Endothelial cell of umbilical vein (primary cell): ENCODE measurements at regions not wholly inside any gene's neighbourhood (a gene's known extent, or its start where the extent isn't known, plus 50 kb on each side); places are given as distances from the start of the nearest gene placed in this dataset.

Experiments used
- BruUV-seq: library from RNA; stranded (reverse); fragments of 400-500 nt; replicated peaks from 2 replicates; lab custom pipeline; 2021; lab: Mats Ljungman, UMichigan
- CTCF ChIA-PET: fragments of 300-600, 350-600 bp; sonication (Branson Sonifier 250); formaldehyde crosslinking; loops from one replicate; lab custom pipeline; 2021; ENCODE audit warnings: antibody characterized with exemption, inconsistent platforms; lab: Charles Lee
- POLR2A ChIA-PET: fragments of 300-600, 350-600 bp; sonication (Branson Sonifier 250); formaldehyde crosslinking; loops from one replicate; lab custom pipeline; 2021; ENCODE audit warnings: antibody characterized with exemption, inconsistent platforms; lab: Charles Lee
- DNase-seq: peaks from one replicate; pipeline ENCODE4 v3.0.0-alpha.2; 2011; ENCODE audit warnings: low read depth, low spot score
- FAIRE-seq: peaks from 2 replicates; lab custom pipeline; 2011; peaks lifted over from hg19 to GRCh38; lab: Jason Lieb, UNC
- H2AFZ ChIP-seq: 2 replicates; pipeline ENCODE4 v1.6.0; 2012; ENCODE audit warnings: low read depth, low read length, control low read depth, inconsistent platforms
- H3K27ac ChIP-seq: 2 replicates; pipeline ENCODE4 v1.5.1; 2011; ENCODE audit warnings: low read depth, mild to moderate bottlenecking, control low read depth, low read length, moderate library complexity; ENCODE audit not compliant: insufficient read depth
- H3K27me3 ChIP-seq, 2 experiments: 2 replicates each; pipeline versions ENCODE4 v1.6.0 to v1.6.1; 2011; ENCODE audit warnings: low read length in 2 of 2, mixed read lengths in 1 of 2; ENCODE audit not compliant: control insufficient read depth in 2 of 2, insufficient read depth in 2 of 2
- H3K36me3 ChIP-seq, 2 experiments: 2 replicates in 1 of 2; 3 replicates in 1 of 2; pipeline ENCODE4 v1.5.1; 2011; ENCODE audit warnings: low read length in 2 of 2, mild to moderate bottlenecking in 1 of 2, moderate library complexity in 1 of 2; ENCODE audit not compliant: control insufficient read depth in 2 of 2, insufficient read depth in 2 of 2; ENCODE audit errors: extremely low read depth in 1 of 2
- H3K4me1 ChIP-seq: 3 replicates; pipeline ENCODE4 v1.5.1; 2011; ENCODE audit warnings: mild to moderate bottlenecking, low read length; ENCODE audit not compliant: control insufficient read depth, insufficient read depth; ENCODE audit errors: extremely low read depth
- H3K4me2 ChIP-seq: 2 replicates; pipeline ENCODE4 v1.6.1; 2011; ENCODE audit warnings: low read length, control low read depth, mixed read lengths; ENCODE audit not compliant: insufficient read depth
- H3K4me3 ChIP-seq, 3 experiments: fragments of 200-600 bp in 1 of 3; sonication (generic), shearing (Covaris generic) in 1 of 3; replicated peaks in 1 of 3; 2 replicates each; pipeline ENCODE4 v1.5.1; 2011 to 2016; ENCODE audit warnings: control low read depth in 3 of 3, low read length in 3 of 3, mild to moderate bottlenecking in 2 of 3, inconsistent platforms in 1 of 3, low read depth in 1 of 3, moderate library complexity in 1 of 3; ENCODE audit not compliant: insufficient read depth in 1 of 3
- H3K79me2 ChIP-seq: 2 replicates; pipeline ENCODE4 v1.6.0; 2012; ENCODE audit warnings: low read length, inconsistent platforms; ENCODE audit not compliant: control insufficient read depth, insufficient read depth
- H3K9ac ChIP-seq: replicated peaks from 2 replicates; pipeline ENCODE3; 2011; ENCODE audit warnings: low read length, control low read depth; ENCODE audit not compliant: insufficient read depth; ENCODE audit errors: extremely low read depth
- H3K9me1 ChIP-seq: replicated peaks from 3 replicates; pipeline ENCODE4 v1.6.0; 2011; ENCODE audit warnings: mild to moderate bottlenecking, low read length; ENCODE audit not compliant: control insufficient read depth, insufficient read depth; ENCODE audit errors: extremely low read depth
- H3K9me3 ChIP-seq: replicated peaks from 2 replicates; pipeline ENCODE4 v1.5.1; 2012; ENCODE audit warnings: low read length, inconsistent platforms; ENCODE audit not compliant: control insufficient read depth, insufficient read depth
- H4K20me1 ChIP-seq: replicated peaks from 2 replicates; pipeline ENCODE3; 2011; ENCODE audit warnings: mild to moderate bottlenecking, low read length; ENCODE audit not compliant: control insufficient read depth, insufficient read depth; ENCODE audit errors: extremely low read depth
- CTCF ChIP-seq, 2 donors: IDR thresholded peaks; 1 replicate in 1 of 2; 2 replicates in 1 of 2; pipeline ENCODE4 v1.5.1; 2011; ENCODE audit warnings: low read length in 2 of 2, mild to moderate bottlenecking in 2 of 2, moderate library complexity in 2 of 2, control low read depth in 1 of 2, inconsistent platforms in 1 of 2, low read depth in 1 of 2; ENCODE audit not compliant: insufficient read depth in 1 of 2; ENCODE audit errors: extremely low read depth in 1 of 2
- EZH2 ChIP-seq: IDR thresholded peaks from 2 replicates; pipeline ENCODE4 v1.6.1; 2012; ENCODE audit warnings: borderline replicate concordance, low read depth, mild to moderate bottlenecking, moderate library complexity, low read length, inconsistent platforms; ENCODE audit not compliant: severe bottlenecking
- FOS ChIP-seq: IDR thresholded peaks from 2 replicates; pipeline ENCODE4 v1.6.1; 2011; ENCODE audit warnings: mild to moderate bottlenecking, low read length, moderate library complexity, borderline replicate concordance; ENCODE audit not compliant: insufficient read depth
- GATA2 ChIP-seq: IDR thresholded peaks from 2 replicates; pipeline ENCODE4 v1.7.0; 2011; ENCODE audit warnings: low read depth, mild to moderate bottlenecking, moderate library complexity, mixed read lengths, low read length; ENCODE audit not compliant: insufficient read length, insufficient read depth
- JUN ChIP-seq: IDR thresholded peaks from 2 replicates; pipeline ENCODE4 v1.6.1; 2011; ENCODE audit warnings: borderline replicate concordance, low read depth; ENCODE audit not compliant: insufficient read length, insufficient read depth
- MAX ChIP-seq: IDR thresholded peaks from 2 replicates; pipeline ENCODE4 v1.6.1; 2011; ENCODE audit not compliant: insufficient read depth, insufficient read length
- MYC ChIP-seq: IDR thresholded peaks from one replicate; pipeline ENCODE4 v1.6.1; 2011; ENCODE audit warnings: mild to moderate bottlenecking, low read depth, low read length
- POLR2A ChIP-seq: IDR thresholded peaks from 2 replicates; pipeline ENCODE4 v1.6.1; 2012; ENCODE audit warnings: low read depth, mild to moderate bottlenecking, control low read depth, low read length
- POLR2AphosphoS5 ChIP-seq: IDR thresholded peaks from 2 replicates; pipeline ENCODE4 v1.6.1; 2012; ENCODE audit warnings: low read depth, mild to moderate bottlenecking, control low read depth, low read length, moderate library complexity; ENCODE audit not compliant: insufficient read depth
- dilution Hi-C: fragments of 300-500 bp; cut with MboI; formaldehyde crosslinking; loops from one replicate; pipeline ENCODE4 v1.15.0; 2019; ENCODE audit warnings: low sequenced_read_pairs; ENCODE audit not compliant: extremely low pct_ligation_motif_present
- intact Hi-C: fragments of 100-400 bp; cut with micrococcal nuclease; formaldehyde crosslinking; loops from one replicate; pipeline ENCODE4 v1.10.0; 2022

- TF ChIP-seq MAX (no peak), FOS (no peak), POLR2AphosphoS5 (no peak), MYC (no peak), POLR2A (no peak), CTCF (IDR thresholded peaks at IDR 0.05; ENCODE audit: extremely low read depth in 1 of 2, insufficient read depth in 1 of 2, low read depth in 1 of 2, low read length in 2 of 2) (no peak), JUN (no peak), GATA2 (no peak), EZH2 (no peak)
- H3K36me3 ChIP-seq, result no peaks in the 10 kb centered on the region
- no peak overlapping the region for H2AFZ ChIP-seq
- no peak overlapping the region for H3K4me3 ChIP-seq
- ChIA-PET POLR2A (no interaction called here), CTCF (no interaction called here)
- no peaks in the 10 kb centered on the region for H3K79me2 ChIP-seq
- no peak overlapping the region for H3K9ac ChIP-seq
- dilution Hi-C loops, result no loop called here
- no peaks in the 10 kb centered on the region for H3K4me1 ChIP-seq
- H3K9me3 ChIP-seq, result peaks cover 5% of the 10 kb centered on the region
- H4K20me1 ChIP-seq, result no peaks in the 10 kb centered on the region
- H3K9me1 ChIP-seq, result no peaks in the 10 kb centered on the region
- BruUV-seq, result no TSS peak
- H3K27ac ChIP-seq, result no peak overlapping the region
- FAIRE-seq, result no peak
- no peak overlapping the region for H3K4me2 ChIP-seq
- H3K27me3 ChIP-seq, result no peaks in the 10 kb centered on the region
- intact Hi-C loops, result no loop called here
- no peak for DNase-seq
These were observed 175.9 kb downstream of the OTOL1 start for GRCh38 chr3:161672478-161672877.
